ENCODE measurements at regions not wholly inside any gene's neighbourhood (a gene's known extent, or its start where the extent isn't known, plus 50 kb on each side); places are given as distances from the start of the nearest gene placed in this dataset.
"Not testable (repeated sequence)": the region's sequence is repeated elsewhere in the genome, so short reads cannot be mapped to it uniquely, and the experiment has no call there.

GRCh38 chr18:42381236-42381635 lies 426.2 kb downstream of the PIK3C3 start:
- POLR2A ChIA-PET; H3K4me3 ChIP-seq (ENCODE audit: low read depth in 2 of 2, low read length in 1 of 2); H3F3A ChIP-seq (replicated peaks; ENCODE audit: insufficient read depth); H3K27ac ChIP-seq (ENCODE audit: low read depth in 2 of 2, low read length in 1 of 2); DNase-seq; H3K9me3 ChIP-seq; H3K9ac ChIP-seq; H3K36me3 ChIP-seq (replicated peaks in 1 of 2; ENCODE audit: control insufficient read depth in 1 of 2, insufficient read depth in 2 of 2, low read length in 1 of 2); CTCF ChIA-PET; H3K79me2 ChIP-seq (ENCODE audit: insufficient read depth); H3K27me3 ChIP-seq (ENCODE audit: insufficient read depth); H3K4me1 ChIP-seq (ENCODE audit: control insufficient read depth in 1 of 2, insufficient read depth in 2 of 2, low read depth in 1 of 2, low read length in 1 of 2); H2AFZ ChIP-seq (ENCODE audit: low read depth); H4K20me1 ChIP-seq (ENCODE audit: insufficient read depth); H3K9me2 ChIP-seq; H3K4me2 ChIP-seq: not testable (repeated sequence)
- 60% methylated on average over 1 of the region's 8 CpGs for WGBS (ENCODE audit: low lambda C conversion rate)

- no peak overlapping the region for H3K4me3 ChIP-seq (ENCODE audit: low read depth in 2 of 2, low read length in 1 of 2)
- H4K20me1 ChIP-seq (ENCODE audit: insufficient read depth) = no peaks in the 10 kb centered on the region
- TF ChIP-seq TEAD4 (IDR thresholded peaks at IDR 0.05; ENCODE audit: borderline replicate concordance, insufficient read depth) = no peak
- no peak for TF ChIP-seq FOXM1 (IDR thresholded peaks at IDR 0.05; ENCODE audit: low read depth)
- no peak for TF ChIP-seq NRF1 (IDR thresholded peaks at IDR 0.05; ENCODE audit: low read depth, low read length)
- no peak for TF ChIP-seq REST (IDR thresholded peaks at IDR 0.05; ENCODE audit: low read depth, low read length)
- 12% methylated on average over 1 of the region's 1 CpG for WGBS (ENCODE audit: low lambda C conversion rate)
- no peaks in the 10 kb centered on the region for H3K9me2 ChIP-seq
- no peaks in the 10 kb centered on the region for H3K4me1 ChIP-seq (ENCODE audit: control insufficient read depth in 1 of 2, insufficient read depth in 2 of 2, low read depth in 1 of 2, low read length in 1 of 2)
- ChIA-PET POLR2A (no interaction called here), CTCF (interaction anchor here (1.4 kb wide), 1 partner anchor 10 kb away, joined by 3 read pairs; no protein-coding TSS in a partner anchor)
- no peaks in the 10 kb centered on the region for H3K9me3 ChIP-seq
- H3K9ac ChIP-seq = no peak overlapping the region
- H3K79me2 ChIP-seq (ENCODE audit: insufficient read depth) = no peaks in the 10 kb centered on the region
- no peak overlapping the region for H3K27ac ChIP-seq (ENCODE audit: low read depth in 2 of 2, low read length in 1 of 2)
- H3F3A ChIP-seq (replicated peaks; ENCODE audit: insufficient read depth) = no peaks in the 10 kb centered on the region
- H3K27me3 ChIP-seq (ENCODE audit: insufficient read depth) = no peaks in the 10 kb centered on the region
- DNase-seq = no peak
- no peak overlapping the region for H3K4me2 ChIP-seq
- no peaks in the 10 kb centered on the region for H3K36me3 ChIP-seq (replicated peaks in 1 of 2; ENCODE audit: control insufficient read depth in 1 of 2, insufficient read depth in 2 of 2, low read length in 1 of 2)
- H2AFZ ChIP-seq (ENCODE audit: low read depth) = no peak overlapping the region
These were observed 437.4 kb downstream of the PIK3C3 start for GRCh38 chr18:42392416-42392815.

- TF ChIP-seq JUND (IDR thresholded peaks at IDR 0.05) (no peak), FOXJ3 (CRISPR knock-in tag; IDR thresholded peaks at IDR 0.05) (no peak)
- no peak overlapping the region for H3K27ac ChIP-seq (ENCODE audit: low read depth in 2 of 2, low read length in 1 of 2)
- H2AFZ ChIP-seq (ENCODE audit: low read depth) = no peak overlapping the region
- no peak for DNase-seq
- ChIA-PET POLR2A (no interaction called here), CTCF (interaction anchor here (1.4 kb wide), 1 partner anchor 9 kb away, joined by 3 read pairs; no protein-coding TSS in a partner anchor)
- no peaks in the 10 kb centered on the region for H3K27me3 ChIP-seq (ENCODE audit: insufficient read depth)
- H3K9ac ChIP-seq = no peak overlapping the region
- no peaks in the 10 kb centered on the region for H4K20me1 ChIP-seq (ENCODE audit: insufficient read depth)
- H3F3A ChIP-seq (replicated peaks; ENCODE audit: insufficient read depth) = no peaks in the 10 kb centered on the region
- WGBS (ENCODE audit: low lambda C conversion rate) = 26% methylated on average over 3 of the region's 3 CpGs
- H3K4me1 ChIP-seq (ENCODE audit: control insufficient read depth in 1 of 2, insufficient read depth in 2 of 2, low read depth in 1 of 2, low read length in 1 of 2) = no peaks in the 10 kb centered on the region
- H3K79me2 ChIP-seq (ENCODE audit: insufficient read depth) = no peaks in the 10 kb centered on the region
- H3K4me3 ChIP-seq (ENCODE audit: low read depth in 2 of 2, low read length in 1 of 2) = no peak overlapping the region
- H3K9me3 ChIP-seq = no peaks in the 10 kb centered on the region
- H3K4me2 ChIP-seq = no peak overlapping the region
- no peaks in the 10 kb centered on the region for H3K36me3 ChIP-seq (replicated peaks in 1 of 2; ENCODE audit: control insufficient read depth in 1 of 2, insufficient read depth in 2 of 2, low read length in 1 of 2)
- no peaks in the 10 kb centered on the region for H3K9me2 ChIP-seq
These were observed 437.9 kb downstream of the PIK3C3 start for GRCh38 chr18:42392926-42393325.
